ENCODE measurements at regions not wholly inside any gene's neighbourhood (a gene's known extent, or its start where the extent isn't known, plus 50 kb on each side); places are given as distances from the start of the nearest gene placed in this dataset.

DNA sequence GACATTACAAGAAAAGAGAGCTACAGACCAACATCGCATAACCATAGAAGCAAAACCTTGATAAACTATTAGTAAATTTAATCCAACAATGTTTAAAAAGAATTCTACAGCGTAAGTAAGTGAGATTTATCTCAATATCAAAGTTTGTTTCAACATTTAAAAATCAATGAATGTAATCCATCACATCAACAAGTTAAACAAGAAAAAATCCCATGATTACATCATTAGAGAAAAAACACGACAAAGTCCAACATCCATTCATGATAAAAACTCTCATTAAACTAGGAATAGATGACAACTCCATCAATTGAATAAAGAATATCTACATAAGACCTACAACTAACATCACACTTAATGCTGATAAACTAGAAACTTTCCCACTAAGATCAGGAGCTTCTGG, 239.0 kb upstream of the GGTLC1 start:
- TF ChIP-seq, protein P1, sequence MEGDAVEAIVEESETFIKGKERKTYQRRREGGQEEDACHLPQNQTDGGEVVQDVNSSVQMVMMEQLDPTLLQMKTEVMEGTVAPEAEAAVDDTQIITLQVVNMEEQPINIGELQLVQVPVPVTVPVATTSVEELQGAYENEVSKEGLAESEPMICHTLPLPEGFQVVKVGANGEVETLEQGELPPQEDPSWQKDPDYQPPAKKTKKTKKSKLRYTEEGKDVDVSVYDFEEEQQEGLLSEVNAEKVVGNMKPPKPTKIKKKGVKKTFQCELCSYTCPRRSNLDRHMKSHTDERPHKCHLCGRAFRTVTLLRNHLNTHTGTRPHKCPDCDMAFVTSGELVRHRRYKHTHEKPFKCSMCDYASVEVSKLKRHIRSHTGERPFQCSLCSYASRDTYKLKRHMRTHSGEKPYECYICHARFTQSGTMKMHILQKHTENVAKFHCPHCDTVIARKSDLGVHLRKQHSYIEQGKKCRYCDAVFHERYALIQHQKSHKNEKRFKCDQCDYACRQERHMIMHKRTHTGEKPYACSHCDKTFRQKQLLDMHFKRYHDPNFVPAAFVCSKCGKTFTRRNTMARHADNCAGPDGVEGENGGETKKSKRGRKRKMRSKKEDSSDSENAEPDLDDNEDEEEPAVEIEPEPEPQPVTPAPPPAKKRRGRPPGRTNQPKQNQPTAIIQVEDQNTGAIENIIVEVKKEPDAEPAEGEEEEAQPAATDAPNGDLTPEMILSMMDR (conservative IDR thresholded peaks at IDR 0.05 in 1 of 2, IDR thresholded peaks at IDR 0.05 in 1 of 2; ENCODE audit: low read depth in 1 of 2, low read length in 2 of 2), result no peak
- no peak for TF ChIP-seq EZH2 (IDR thresholded peaks at IDR 0.05; ENCODE audit: low read length, missing control alignments)
